MM.1S (cell line): ENCODE measurements at regions not wholly inside any gene's neighbourhood (a gene's known extent, or its start where the extent isn't known, plus 50 kb on each side); places are given as distances from the start of the nearest gene placed in this dataset.

Experiments
- DNase-seq: peaks from one replicate; pipeline ENCODE4 v3.0.0-alpha.2; 2015
- H2AFZ ChIP-seq: fragments of 300-600 bp; sonication (generic); 2 replicates; pipeline ENCODE4 v1.6.0; 2016; ENCODE audit warnings: antibody characterized with exemption, low read length
- H3F3A ChIP-seq: fragments of 300-600 bp; sonication (generic); 2 replicates; pipeline ENCODE4 v1.6.1; 2016; ENCODE audit warnings: mild to moderate bottlenecking, antibody characterized with exemption, low read length, moderate library complexity, mixed read lengths; ENCODE audit not compliant: insufficient read depth
- H3K27ac ChIP-seq: fragments of 300-600 bp; sonication (generic); 2 replicates; pipeline ENCODE4 v1.5.1; 2016; ENCODE audit warnings: mild to moderate bottlenecking, low read length
- H3K27me3 ChIP-seq: fragments of 300-600 bp; sonication (generic); replicated peaks from 2 replicates; pipeline ENCODE4 v1.6.0; 2016; ENCODE audit warnings: low read length; ENCODE audit not compliant: insufficient read depth
- H3K36me3 ChIP-seq: fragments of 300-600 bp; sonication (generic); replicated peaks from 2 replicates; pipeline ENCODE4 v1.6.1; 2016; ENCODE audit warnings: mild to moderate bottlenecking, low read length, mixed read lengths; ENCODE audit not compliant: insufficient read depth
- H3K4me1 ChIP-seq: fragments of 300-600 bp; sonication (generic); 2 replicates; pipeline ENCODE4 v1.6.1; 2016; ENCODE audit warnings: low read length, mixed read lengths
- H3K4me2 ChIP-seq: fragments of 300-600 bp; sonication (generic); 2 replicates; pipeline ENCODE4 v1.6.0; 2016; ENCODE audit warnings: low read depth, low read length
- H3K4me3 ChIP-seq: fragments of 300-600 bp; sonication (generic); 2 replicates; pipeline ENCODE4 v1.5.1; 2016; ENCODE audit warnings: low read length, mixed read lengths
- H3K79me2 ChIP-seq: fragments of 300-600 bp; sonication (generic); 2 replicates; pipeline ENCODE4 v1.6.1; 2016; ENCODE audit warnings: mixed run types, low read length, mixed read lengths
- H3K9ac ChIP-seq: fragments of 300-600 bp; sonication (generic); 2 replicates; pipeline ENCODE4 v1.6.1; 2016; ENCODE audit warnings: low read length, mixed read lengths
- H3K9me2 ChIP-seq: fragments of 300-600 bp; sonication (generic); replicated peaks from 2 replicates; pipeline ENCODE4 v1.6.1; 2016; ENCODE audit warnings: mild to moderate bottlenecking, low read length, mixed read lengths; ENCODE audit not compliant: insufficient read depth
- H3K9me3 ChIP-seq: fragments of 300-600 bp; sonication (generic); replicated peaks from 2 replicates; pipeline ENCODE4 v1.6.1; 2016; ENCODE audit warnings: mild to moderate bottlenecking, low read length, mixed read lengths; ENCODE audit not compliant: insufficient read depth
- H4K20me1 ChIP-seq: fragments of 300-600 bp; sonication (generic); 2 replicates; pipeline ENCODE4 v1.6.1; 2016; ENCODE audit warnings: mild to moderate bottlenecking, low read length, moderate library complexity, mixed read lengths; ENCODE audit not compliant: insufficient read depth
- EZH2 ChIP-seq: fragments of 300-600 bp; sonication (generic); optimal IDR thresholded peaks from 2 replicates; pipeline ENCODE3; 2017; ENCODE audit warnings: low read depth, mild to moderate bottlenecking, antibody characterized with exemption, low read length, mixed read lengths
- EZH2phosphoT487 ChIP-seq: fragments of 300-600 bp; sonication (generic); IDR thresholded peaks from 2 replicates; pipeline ENCODE4 v1.6.1; 2018; ENCODE audit warnings: antibody characterized with exemption, low read length
- TF ChIP-seq, protein P1 (sequence below): fragments of 300-600 bp; sonication (generic); IDR thresholded peaks from 2 replicates; pipeline ENCODE4 v1.5.1; 2016; ENCODE audit warnings: antibody characterized with exemption, low read length, mixed read lengths

GRCh38 chr15:31824024-31824423, 206.3 kb upstream of the CHRNA7 start:
- H4K20me1 ChIP-seq, result no peaks in the 10 kb centered on the region
- H3K9me3 ChIP-seq, result no peaks in the 10 kb centered on the region
- no peak overlapping the region for H3K9ac ChIP-seq

DNA sequence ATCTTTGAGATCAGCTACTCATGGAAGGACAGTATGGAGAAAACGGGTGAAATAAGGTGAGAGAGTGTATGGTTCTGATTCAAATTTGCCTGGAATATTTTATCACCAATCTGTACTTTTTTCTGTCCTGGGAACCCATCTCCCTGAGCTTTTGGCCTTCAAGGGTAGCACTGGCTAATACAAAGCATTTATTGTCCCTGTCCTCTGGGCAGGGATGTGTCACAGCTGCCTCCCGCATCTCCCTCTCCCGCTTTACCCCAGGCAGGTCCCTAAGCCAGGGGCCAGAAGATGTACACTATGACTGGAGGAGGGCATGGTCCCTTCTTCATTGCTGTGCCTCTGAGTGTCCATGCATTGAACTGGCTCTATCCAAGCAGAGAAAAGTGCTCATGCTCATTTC, 201.7 kb upstream of the CHRNA7 start:
- no peak for TF ChIP-seq EZH2
- no peak for TF ChIP-seq EZH2phosphoT487
- TF ChIP-seq, protein P1, sequence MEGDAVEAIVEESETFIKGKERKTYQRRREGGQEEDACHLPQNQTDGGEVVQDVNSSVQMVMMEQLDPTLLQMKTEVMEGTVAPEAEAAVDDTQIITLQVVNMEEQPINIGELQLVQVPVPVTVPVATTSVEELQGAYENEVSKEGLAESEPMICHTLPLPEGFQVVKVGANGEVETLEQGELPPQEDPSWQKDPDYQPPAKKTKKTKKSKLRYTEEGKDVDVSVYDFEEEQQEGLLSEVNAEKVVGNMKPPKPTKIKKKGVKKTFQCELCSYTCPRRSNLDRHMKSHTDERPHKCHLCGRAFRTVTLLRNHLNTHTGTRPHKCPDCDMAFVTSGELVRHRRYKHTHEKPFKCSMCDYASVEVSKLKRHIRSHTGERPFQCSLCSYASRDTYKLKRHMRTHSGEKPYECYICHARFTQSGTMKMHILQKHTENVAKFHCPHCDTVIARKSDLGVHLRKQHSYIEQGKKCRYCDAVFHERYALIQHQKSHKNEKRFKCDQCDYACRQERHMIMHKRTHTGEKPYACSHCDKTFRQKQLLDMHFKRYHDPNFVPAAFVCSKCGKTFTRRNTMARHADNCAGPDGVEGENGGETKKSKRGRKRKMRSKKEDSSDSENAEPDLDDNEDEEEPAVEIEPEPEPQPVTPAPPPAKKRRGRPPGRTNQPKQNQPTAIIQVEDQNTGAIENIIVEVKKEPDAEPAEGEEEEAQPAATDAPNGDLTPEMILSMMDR, result no peak
- no peaks in the 10 kb centered on the region for H3K9me2 ChIP-seq
- no peaks in the 10 kb centered on the region for H3K9me3 ChIP-seq
- DNase-seq, result no peak
- no peaks in the 10 kb centered on the region for H4K20me1 ChIP-seq
- no peaks in the 10 kb centered on the region for H3K4me1 ChIP-seq
- no peak overlapping the region for H3K9ac ChIP-seq
- H3K4me2 ChIP-seq, result no peak overlapping the region
- no peaks in the 10 kb centered on the region for H3K36me3 ChIP-seq
- H3K27me3 ChIP-seq, result no peaks in the 10 kb centered on the region
- H3K79me2 ChIP-seq, result no peaks in the 10 kb centered on the region
- H2AFZ ChIP-seq, result no peak overlapping the region
- no peaks in the 10 kb centered on the region for H3F3A ChIP-seq
- no peak overlapping the region for H3K4me3 ChIP-seq
- no peak overlapping the region for H3K27ac ChIP-seq

More at GRCh38 chr15:31824024-31824423, 206.3 kb upstream of the CHRNA7 start:
- Histone ChIP-seq H3K36me3 (no peaks in the 10 kb centered on the region), H3K79me2 (no peaks in the 10 kb centered on the region), H3F3A (no peaks in the 10 kb centered on the region), H3K27me3 (no peaks in the 10 kb centered on the region), H2AFZ (no peak overlapping the region), H3K4me1 (no peaks in the 10 kb centered on the region), H3K9me2 (no peaks in the 10 kb centered on the region), H3K4me2 (no peak overlapping the region), H3K27ac (no peak overlapping the region), H3K4me3 (no peak overlapping the region)
- TF ChIP-seq EZH2phosphoT487 (no peak), EZH2 (no peak)
- TF ChIP-seq, protein P1, result no peak
- DNase-seq, result no peak

DNA sequence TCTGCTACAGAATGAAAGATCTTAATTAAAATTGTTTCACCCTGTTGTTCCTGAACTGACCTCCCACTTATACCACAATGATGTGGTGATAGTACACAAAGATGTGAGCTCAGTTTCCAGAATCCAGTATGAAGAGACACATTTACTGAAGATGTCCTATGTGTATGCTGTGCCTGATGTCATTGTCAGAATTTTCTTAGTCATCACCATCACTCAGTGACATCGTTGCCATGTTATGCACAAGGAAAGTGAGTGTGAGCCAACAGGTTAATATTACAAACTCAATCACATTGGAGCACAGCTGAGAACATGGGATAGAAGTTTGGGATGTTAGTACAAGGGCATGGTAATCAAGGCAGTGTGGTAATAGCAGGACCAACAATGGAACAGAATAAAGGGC, 199.7 kb upstream of the CHRNA7 start:
- H3K9me3 ChIP-seq, result no peaks in the 10 kb centered on the region
- H3K36me3 ChIP-seq, result no peaks in the 10 kb centered on the region
- H3K4me1 ChIP-seq, result no peaks in the 10 kb centered on the region
- no peak overlapping the region for H2AFZ ChIP-seq
- TF ChIP-seq, protein P1, result no peak
- no peaks in the 10 kb centered on the region for H3K79me2 ChIP-seq
- no peaks in the 10 kb centered on the region for H4K20me1 ChIP-seq
- H3K27me3 ChIP-seq, result no peaks in the 10 kb centered on the region
- no peaks in the 10 kb centered on the region for H3F3A ChIP-seq
- H3K27ac ChIP-seq, result no peak overlapping the region
- H3K4me3 ChIP-seq, result no peak overlapping the region
- no peak for DNase-seq
- H3K9ac ChIP-seq, result no peak overlapping the region
- no peak overlapping the region for H3K4me2 ChIP-seq
- no peaks in the 10 kb centered on the region for H3K9me2 ChIP-seq
